B cell (primary cell): ENCODE measurements at regions not wholly inside any gene's neighbourhood (a gene's known extent, or its start where the extent isn't known, plus 50 kb on each side); places are given as distances from the start of the nearest gene placed in this dataset.

Experiments
- ATAC-seq: fragments of 200-7000 bp; cut with Tn5 transposase; one replicate; pipeline ENCODE4 v1.10.0; 2021; ENCODE audit warnings: low read depth, mild to moderate bottlenecking, moderate number of reproducible peaks, moderate library complexity
- CTCF ChIA-PET: fragments of 350-600 bp; sonication (Branson Sonifier 250); formaldehyde crosslinking; loops from one replicate; lab custom pipeline; 2021; ENCODE audit warnings: antibody characterized with exemption, inconsistent platforms; lab: Charles Lee
- POLR2A ChIA-PET: fragments of 350-600 bp; sonication (Branson Sonifier 250); formaldehyde crosslinking; loops from one replicate; lab custom pipeline; 2021; ENCODE audit warnings: antibody characterized with exemption; lab: Charles Lee
- DNase-seq: peaks from one replicate; pipeline ENCODE4 v3.0.0; 2013
- H2AFZ ChIP-seq: 2 replicates; pipeline ENCODE4 v1.6.1; 2012; ENCODE audit warnings: mild to moderate bottlenecking, low read depth, low read length; ENCODE audit not compliant: insufficient read depth, poor library complexity, severe bottlenecking
- H3K27ac ChIP-seq, 2 donors: 1 replicate in 1 of 2; 2 replicates in 1 of 2; pipeline ENCODE4 v1.5.1; 2012 to 2013; ENCODE audit warnings: low read length in 2 of 2, mild to moderate bottlenecking in 2 of 2, moderate library complexity in 1 of 2
- H3K27me3 ChIP-seq, 4 experiments: fragments of 200-600 bp in 1 of 4; sonication (generic) in 1 of 4; replicated peaks in 1 of 4; 1 replicate in 2 of 4; 2 replicates in 2 of 4; pipeline versions ENCODE4 v1.6.1 to v1.7.0; 2013 to 2016; ENCODE audit warnings: low read length in 3 of 4, mild to moderate bottlenecking in 2 of 4, mixed read lengths in 1 of 4, moderate library complexity in 1 of 4; ENCODE audit not compliant: insufficient read depth in 4 of 4, control insufficient read depth in 3 of 4; ENCODE audit errors: control extremely low read depth in 1 of 4
- H3K36me3 ChIP-seq, 2 experiments: replicated peaks in 1 of 2; 1 replicate in 1 of 2; 2 replicates in 1 of 2; pipeline versions ENCODE4 v1.6.1 to v1.7.1; 2013; ENCODE audit warnings: low read length in 1 of 2; ENCODE audit not compliant: insufficient read depth in 2 of 2, control insufficient read depth in 1 of 2; ENCODE audit errors: control extremely low read depth in 1 of 2, extremely low read depth in 1 of 2
- H3K4me1 ChIP-seq, 2 donors: fragments of 200-600 bp in 1 of 2; sonication (generic) in 1 of 2; 1 replicate in 1 of 2; 2 replicates in 1 of 2; pipeline versions ENCODE4 v1.5.1 to v1.6.1; 2013 to 2017; ENCODE audit warnings: low read length in 2 of 2; ENCODE audit not compliant: control insufficient read depth in 2 of 2, insufficient read depth in 2 of 2
- H3K4me2 ChIP-seq: replicated peaks from 2 replicates; pipeline ENCODE3; 2012; ENCODE audit warnings: mild to moderate bottlenecking, low read depth, low read length; ENCODE audit not compliant: poor library complexity, severe bottlenecking
- H3K4me3 ChIP-seq, 5 experiments: fragments of 200-600 bp in 1 of 5; sonication (generic) in 1 of 5; 1 replicate in 3 of 5; 2 replicates in 2 of 5; pipeline versions ENCODE4 v1.5.1 to v1.7.0; 2011 to 2016; ENCODE audit warnings: low read length in 4 of 5, mild to moderate bottlenecking in 4 of 5, low read depth in 2 of 5, control low read depth in 1 of 5, moderate library complexity in 1 of 5; ENCODE audit not compliant: insufficient read depth in 1 of 5; ENCODE audit errors: control extremely low read depth in 1 of 5, extremely low read depth in 1 of 5
- H3K79me2 ChIP-seq: fragments of 200-600 bp; sonication (generic); one replicate; pipeline ENCODE4 v1.6.0; 2016; ENCODE audit warnings: low read length; ENCODE audit not compliant: control insufficient read depth, insufficient read depth
- H3K9ac ChIP-seq: fragments of 200-600 bp; sonication (generic); 2 replicates; pipeline ENCODE4 v1.6.1; 2017; ENCODE audit warnings: mild to moderate bottlenecking, low read length, moderate library complexity
- H3K9me3 ChIP-seq, 3 donors: one replicate each; pipeline versions ENCODE4 v1.6.1 to v1.7.1; 2013; ENCODE audit warnings: low read length in 2 of 3; ENCODE audit not compliant: control insufficient read depth in 2 of 3, insufficient read depth in 1 of 3; ENCODE audit errors: control extremely low read depth in 1 of 3
- H4K20me1 ChIP-seq: 2 replicates; pipeline ENCODE4 v1.6.0; 2012; ENCODE audit warnings: mild to moderate bottlenecking, low read length; ENCODE audit not compliant: insufficient read depth, control insufficient read depth, poor library complexity, severe bottlenecking
- H3K27ac Mint-ChIP-seq: one replicate; pipeline ENCODE4 v1.8.0; 2021; ENCODE audit warnings: mixed read lengths
- H3K27me3 Mint-ChIP-seq: one replicate; pipeline ENCODE4 v1.8.0; 2021; ENCODE audit warnings: mixed read lengths
- H3K4me1 Mint-ChIP-seq: one replicate; pipeline ENCODE4 v1.8.0; 2021; ENCODE audit warnings: mixed read lengths
- H3K4me3 Mint-ChIP-seq: one replicate; pipeline ENCODE4 v1.8.0; 2021; ENCODE audit warnings: mixed read lengths
- H3K9me3 Mint-ChIP-seq: one replicate; pipeline ENCODE4 v1.8.0; 2022; ENCODE audit warnings: mixed read lengths; ENCODE audit not compliant: insufficient read depth
- EZH2 ChIP-seq: IDR thresholded peaks from 2 replicates; pipeline ENCODE4 v1.6.1; 2012; ENCODE audit warnings: borderline replicate concordance, low read depth, mild to moderate bottlenecking, moderate library complexity, low read length; ENCODE audit not compliant: insufficient read depth, poor library complexity, severe bottlenecking
- WGBS: methylation state at CpG from one replicate; pipeline ENCODE4 v1.1.5; 2013; ENCODE audit warnings: missing lambda C conversion rate; ENCODE audit not compliant: insufficient coverage; 5-methylcytosine and 5-hydroxymethylcytosine counted together
- intact Hi-C: fragments of 100-400 bp; cut with micrococcal nuclease; formaldehyde crosslinking; loops from one replicate; pipeline ENCODE4 v1.10.0; 2022
- TF ChIP-seq, protein P1 (sequence below): fragments of 200-600 bp; IDR thresholded peaks from one replicate; pipeline ENCODE4 v1.8.0; 2022; ENCODE audit warnings: antibody characterized with exemption, mild to moderate bottlenecking

DNA sequence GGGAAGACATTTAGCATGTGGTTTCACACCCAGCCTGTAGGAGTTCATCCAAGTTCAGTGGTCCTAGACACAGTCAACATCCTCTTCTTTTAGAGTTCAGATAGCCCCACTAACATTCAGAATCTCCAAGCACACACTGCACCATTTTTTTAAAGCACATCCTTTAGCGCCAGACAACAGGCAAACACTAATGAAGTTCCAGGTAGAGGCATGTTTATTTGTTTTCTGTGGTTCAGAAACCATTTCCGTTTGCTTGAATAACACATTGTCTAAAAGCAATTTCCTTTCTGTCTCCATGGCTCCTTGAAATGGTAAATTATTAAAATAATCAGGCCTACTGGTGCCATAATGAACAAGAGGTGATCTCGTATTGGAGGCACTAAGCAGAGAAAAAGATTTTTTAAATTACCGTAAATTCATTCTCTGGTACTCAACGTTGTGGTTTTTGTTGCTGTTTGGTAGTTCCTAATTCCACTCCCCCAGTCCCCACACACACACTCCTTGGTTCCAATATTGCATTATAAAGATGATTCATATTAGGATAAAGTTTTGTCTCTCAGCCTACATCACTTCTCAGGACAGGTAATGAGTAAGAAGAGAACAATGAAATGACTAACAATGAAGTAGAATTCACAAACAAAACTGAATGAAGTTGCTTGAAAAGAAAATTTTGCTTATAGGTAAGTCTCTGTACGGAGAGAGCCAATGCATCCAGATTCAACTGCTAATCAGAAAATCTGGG, 153.1 kb downstream of the PCSK1 start:
- Histone ChIP-seq H4K20me1 (no peaks in the 10 kb centered on the region), H3K27me3 (no peaks in the 10 kb centered on the region), H2AFZ (no peak overlapping the region), H3K4me3 (no peak overlapping the region), H3K27ac (no peak overlapping the region), H3K9ac (no peak overlapping the region), H3K9me3 (no peaks in the 10 kb centered on the region), H3K79me2 (no peaks in the 10 kb centered on the region), H3K4me1 (no peaks in the 10 kb centered on the region), H3K36me3 (no peaks in the 10 kb centered on the region), H3K4me2 (no peak overlapping the region)
- ChIA-PET CTCF (no interaction called here), POLR2A (no interaction called here)
- Mint-ChIP-seq H3K27ac (no peak overlapping the region), H3K4me1 (no peaks in the 10 kb centered on the region), H3K27me3 (peaks cover 7% of the 10 kb centered on the region), H3K9me3 (no peaks in the 10 kb centered on the region), H3K4me3 (no peak overlapping the region)
- intact Hi-C loops: no loop called here
- ATAC-seq (no peak), DNase-seq (no peak)
- TF ChIP-seq EZH2: no peak
- TF ChIP-seq, protein P1, sequence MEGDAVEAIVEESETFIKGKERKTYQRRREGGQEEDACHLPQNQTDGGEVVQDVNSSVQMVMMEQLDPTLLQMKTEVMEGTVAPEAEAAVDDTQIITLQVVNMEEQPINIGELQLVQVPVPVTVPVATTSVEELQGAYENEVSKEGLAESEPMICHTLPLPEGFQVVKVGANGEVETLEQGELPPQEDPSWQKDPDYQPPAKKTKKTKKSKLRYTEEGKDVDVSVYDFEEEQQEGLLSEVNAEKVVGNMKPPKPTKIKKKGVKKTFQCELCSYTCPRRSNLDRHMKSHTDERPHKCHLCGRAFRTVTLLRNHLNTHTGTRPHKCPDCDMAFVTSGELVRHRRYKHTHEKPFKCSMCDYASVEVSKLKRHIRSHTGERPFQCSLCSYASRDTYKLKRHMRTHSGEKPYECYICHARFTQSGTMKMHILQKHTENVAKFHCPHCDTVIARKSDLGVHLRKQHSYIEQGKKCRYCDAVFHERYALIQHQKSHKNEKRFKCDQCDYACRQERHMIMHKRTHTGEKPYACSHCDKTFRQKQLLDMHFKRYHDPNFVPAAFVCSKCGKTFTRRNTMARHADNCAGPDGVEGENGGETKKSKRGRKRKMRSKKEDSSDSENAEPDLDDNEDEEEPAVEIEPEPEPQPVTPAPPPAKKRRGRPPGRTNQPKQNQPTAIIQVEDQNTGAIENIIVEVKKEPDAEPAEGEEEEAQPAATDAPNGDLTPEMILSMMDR: no peak
- WGBS: no CpG with 5 or more reads among the region's 6 CpGs

DNA sequence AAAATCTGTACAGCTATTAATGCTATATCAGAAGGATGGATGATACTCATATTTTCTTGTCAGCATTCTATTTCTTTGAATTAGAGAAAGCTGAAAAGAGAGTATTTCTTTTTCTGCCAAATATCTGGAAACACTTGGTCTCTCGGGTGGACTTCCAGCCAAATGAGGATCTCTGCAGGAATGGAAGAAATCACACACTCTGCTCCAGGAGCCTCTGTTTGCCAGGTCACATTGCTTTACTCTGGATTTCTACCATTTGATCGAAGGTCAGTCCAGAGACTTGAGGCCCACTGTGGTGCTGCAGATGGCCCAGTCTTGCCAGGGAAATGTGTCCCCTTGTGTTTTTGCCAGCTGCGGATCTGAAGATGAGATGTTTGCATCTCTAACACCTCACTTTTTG, 154.1 kb downstream of the PCSK1 start:
- Mint-ChIP-seq H3K4me3 (no peak overlapping the region), H3K4me1 (no peaks in the 10 kb centered on the region), H3K27ac (no peak overlapping the region), H3K9me3 (no peaks in the 10 kb centered on the region), H3K27me3 (peaks cover 7% of the 10 kb centered on the region)
- TF ChIP-seq, protein P1: no peak
- Histone ChIP-seq H3K4me1 (no peaks in the 10 kb centered on the region), H3K36me3 (no peaks in the 10 kb centered on the region), H3K27me3 (no peaks in the 10 kb centered on the region), H3K27ac (no peak overlapping the region), H3K79me2 (no peaks in the 10 kb centered on the region), H3K4me2 (no peak overlapping the region), H2AFZ (no peak overlapping the region), H4K20me1 (no peaks in the 10 kb centered on the region), H3K9me3 (no peaks in the 10 kb centered on the region), H3K9ac (no peak overlapping the region), H3K4me3 (no peak overlapping the region)
- intact Hi-C loops: no loop called here
- ATAC-seq: no peak
- ChIA-PET CTCF (no interaction called here), POLR2A (no interaction called here)
- DNase-seq: no peak
- 98% methylated on average over 3 of the region's 3 CpGs for WGBS
